CD1c-positive myeloid dendritic cell (primary cell): ENCODE measurements at regions not wholly inside any gene's neighbourhood (a gene's known extent, or its start where the extent isn't known, plus 50 kb on each side); places are given as distances from the start of the nearest gene placed in this dataset.
"Not testable (repeated sequence)": the region's sequence is repeated elsewhere in the genome, so short reads cannot be mapped to it uniquely, and the experiment has no call there.

Experiments used
- DNase-seq: peaks from one replicate; pipeline ENCODE4 v3.0.0-alpha.2; 2016; ENCODE audit errors: extremely low spot score

DNA sequence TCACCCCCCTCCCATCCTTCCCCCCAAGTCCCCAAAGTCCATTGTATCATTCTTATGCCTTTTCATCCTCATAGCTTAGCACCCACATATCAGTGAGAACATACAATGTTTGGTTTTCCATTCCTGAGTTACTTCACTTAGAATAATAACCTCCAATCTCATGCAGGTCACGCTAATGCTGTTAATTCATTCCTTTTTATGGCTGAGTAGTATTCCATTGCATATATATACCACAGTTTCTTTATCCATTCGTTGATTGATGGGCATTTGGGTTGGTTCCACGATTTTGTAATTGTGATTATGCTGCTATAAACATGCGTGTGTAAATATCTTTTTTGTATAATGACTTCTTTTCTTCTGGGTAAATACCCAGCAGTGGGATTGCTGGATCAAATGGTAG is 621.9 kb upstream of the NRP1 start:
- DNase-seq: not testable (repeated sequence)

- DNase-seq: no peak
These were observed 621.2 kb upstream of the NRP1 start for GRCh38 chr10:33955676-33956075.

DNA sequence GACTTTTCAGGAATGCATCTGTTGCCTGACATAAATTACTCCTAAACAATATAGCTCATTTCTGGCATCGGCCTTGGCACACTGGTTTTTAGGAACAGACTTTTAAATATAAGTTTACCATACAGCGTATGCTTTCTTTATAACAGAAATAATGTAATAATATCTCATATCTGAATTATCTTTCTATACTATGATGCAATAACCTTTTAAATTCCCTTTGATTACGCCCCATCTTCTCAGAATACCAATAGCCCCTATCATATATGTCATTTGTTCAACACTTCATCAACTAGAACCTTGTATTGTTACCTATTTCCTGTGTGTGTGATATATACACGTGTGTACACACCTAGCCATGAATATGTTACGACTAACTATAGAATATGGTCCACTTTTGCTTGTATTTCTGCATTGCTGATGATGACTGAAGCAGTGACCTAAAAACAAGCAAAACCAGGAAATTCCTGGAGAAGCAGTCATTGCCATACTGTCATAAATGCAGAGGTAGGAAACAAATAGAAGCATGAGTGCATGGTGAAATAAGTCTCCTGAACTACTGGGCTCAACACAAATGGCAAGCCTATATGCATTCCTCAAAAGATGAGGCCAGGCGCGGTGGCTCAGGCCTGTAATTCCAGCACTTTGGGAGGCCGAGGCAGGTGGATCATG is 618.4 kb upstream of the NRP1 start:
- DNase-seq: no peak

DNA sequence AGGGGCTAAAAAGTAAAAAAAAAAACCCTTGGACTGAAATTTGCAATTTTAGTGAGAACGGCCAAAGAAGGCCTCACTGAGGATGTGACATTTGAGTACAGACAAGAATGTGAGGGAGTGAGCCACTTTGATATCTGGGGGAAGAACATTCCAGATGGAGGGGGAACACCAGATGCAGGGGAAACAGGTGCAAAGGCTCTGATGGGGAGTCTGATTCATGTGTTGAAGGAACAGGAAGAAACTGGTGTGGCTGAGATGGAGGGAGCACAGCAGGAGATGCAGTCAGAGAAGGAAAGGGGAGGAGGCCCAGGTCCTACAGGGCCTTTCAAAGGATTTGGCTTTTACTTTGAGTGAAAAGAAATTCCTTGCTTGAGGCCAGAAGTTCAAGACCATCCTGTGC is 615.7 kb upstream of the NRP1 start:
- no peak for DNase-seq

- DNase-seq: no peak
These were observed 613.1 kb upstream of the NRP1 start for GRCh38 chr10:33947544-33947943.

GRCh38 chr10:33945051-33945450 is 610.6 kb upstream of the NRP1 start:
- no peak for DNase-seq

- DNase-seq: no peak
These were observed 608.0 kb upstream of the NRP1 start for GRCh38 chr10:33942508-33942907.

GRCh38 chr10:33939892-33940291 is 605.4 kb upstream of the NRP1 start:
- DNase-seq: no peak

DNA sequence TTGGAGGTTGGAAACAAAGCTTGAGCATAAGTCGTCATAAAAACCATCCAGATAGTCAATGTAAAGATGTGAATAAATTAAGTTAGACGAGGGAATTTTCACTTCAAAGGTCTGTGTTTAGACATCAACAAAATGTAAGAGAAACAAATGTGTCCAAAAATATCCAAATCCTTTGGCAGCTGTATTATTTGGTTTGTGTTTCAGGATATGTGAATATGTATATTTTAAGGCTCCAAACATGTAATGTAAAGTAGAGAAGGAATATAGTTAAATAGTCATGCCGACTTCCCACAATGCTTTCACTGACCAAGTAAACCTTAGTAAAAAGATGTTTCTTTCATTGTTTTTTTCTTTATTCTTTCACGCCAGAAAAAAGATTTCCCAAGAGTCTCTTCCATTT is 604.9 kb upstream of the NRP1 start:
- DNase-seq: no peak

GRCh38 chr10:33938001-33938400 is 603.5 kb upstream of the NRP1 start:
- no peak for DNase-seq

- no peak for DNase-seq
These were observed 602.7 kb upstream of the NRP1 start for GRCh38 chr10:33937036-33937730.

GRCh38 chr10:33935350-33935749 is 600.9 kb upstream of the NRP1 start:
- no peak for DNase-seq

DNA sequence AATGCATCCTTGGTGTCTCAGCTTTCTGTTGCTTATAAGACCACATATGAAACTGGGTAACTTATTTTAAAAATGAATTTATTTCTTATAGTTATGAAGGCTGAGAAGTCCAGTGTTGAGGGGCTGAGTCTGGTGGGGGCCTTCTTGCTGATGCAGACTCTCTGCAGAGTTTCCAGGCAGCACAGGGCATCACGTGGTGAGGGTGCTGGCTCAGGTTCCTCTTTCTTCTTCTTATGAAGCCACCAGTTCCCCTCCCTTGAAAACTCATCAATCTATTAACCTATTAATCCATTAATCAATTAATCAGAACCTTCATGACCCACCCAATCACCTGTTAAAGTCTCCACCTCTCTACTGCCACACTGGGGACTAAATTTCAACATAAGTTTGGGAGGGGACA is 595.6 kb upstream of the NRP1 start:
- DNase-seq: peak; percentile 27

GRCh38 chr10:33927347-33927746 is 592.9 kb upstream of the NRP1 start:
- no peak for DNase-seq

- no peak for DNase-seq
These were observed 587.6 kb upstream of the NRP1 start for GRCh38 chr10:33921970-33922605.

GRCh38 chr10:33920351-33920750 is 585.9 kb upstream of the NRP1 start:
- DNase-seq: no peak

GRCh38 chr10:33919244-33919643 is 584.8 kb upstream of the NRP1 start:
- DNase-seq: no peak

GRCh38 chr10:33917069-33917780 is 582.8 kb upstream of the NRP1 start:
- DNase-seq: no peak

- DNase-seq: no peak
These were observed 580.3 kb upstream of the NRP1 start for GRCh38 chr10:33914746-33915145.

DNA sequence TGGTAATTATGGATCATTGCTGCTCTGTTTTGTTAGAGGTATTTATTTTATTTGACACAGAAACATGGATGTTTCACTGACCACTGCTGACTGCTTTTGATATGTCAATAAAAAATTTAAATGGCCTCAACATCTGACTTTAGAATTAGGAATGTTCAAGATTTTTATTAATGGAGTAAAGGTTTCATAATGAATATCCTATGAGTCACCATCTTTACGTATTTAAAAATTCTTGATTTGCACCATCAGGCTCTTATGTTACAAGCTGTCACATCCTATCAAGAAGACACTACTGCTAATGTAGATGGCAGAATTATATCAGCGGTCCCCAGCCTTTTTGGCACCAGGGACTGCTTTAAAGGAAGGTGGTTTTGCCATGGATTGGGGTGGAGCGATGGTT is 578.7 kb upstream of the NRP1 start:
- no peak for DNase-seq

DNA sequence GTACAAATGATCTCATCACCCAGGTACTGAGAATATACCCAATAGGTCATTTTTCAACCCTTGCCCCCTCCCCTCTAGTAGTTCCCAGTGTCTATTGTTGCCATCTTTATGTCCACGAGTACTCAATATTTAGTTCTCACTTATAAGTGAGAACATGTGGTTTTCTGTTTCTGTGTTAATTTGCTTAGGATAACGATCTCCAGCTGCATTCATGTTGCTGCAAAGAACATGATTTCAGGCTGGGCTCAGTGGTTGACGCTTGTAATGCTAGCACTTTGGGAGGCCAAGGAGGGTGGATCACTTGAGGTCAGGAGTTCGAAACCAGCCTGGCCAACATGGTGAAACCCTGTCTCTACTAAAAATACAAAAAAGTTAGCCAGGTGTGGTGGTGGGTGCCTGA is 575.0 kb upstream of the NRP1 start:
- not testable (repeated sequence) for DNase-seq

DNA sequence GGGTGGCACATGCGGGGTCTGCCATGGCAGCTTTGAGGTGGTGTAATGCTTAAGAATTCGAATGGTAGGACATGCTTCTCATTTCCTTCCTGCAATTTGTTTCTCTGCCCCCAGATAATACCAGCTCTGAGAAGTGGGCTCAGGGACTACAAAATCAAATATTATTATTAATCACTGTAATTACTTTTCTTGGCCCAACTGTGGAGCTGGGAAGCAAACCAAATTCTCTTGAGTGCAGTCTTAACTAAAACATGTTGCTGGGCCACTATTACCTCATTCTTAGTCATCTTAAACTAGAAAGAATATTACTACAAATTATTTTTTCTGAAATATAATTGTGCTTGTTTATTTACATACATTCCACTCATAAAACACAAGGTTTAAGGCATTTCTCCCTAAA is 566.7 kb upstream of the NRP1 start:
- no peak for DNase-seq

GRCh38 chr10:33900596-33900995 is 566.1 kb upstream of the NRP1 start:
- DNase-seq: no peak
